HL-60 (cell line): ENCODE measurements at regions not wholly inside any gene's neighbourhood (a gene's known extent, or its start where the extent isn't known, plus 50 kb on each side); places are given as distances from the start of the nearest gene placed in this dataset.

Source experiments
- GABPA ChIP-seq: IDR thresholded peaks from 2 replicates; pipeline ENCODE4 v1.6.1; 2012; ENCODE audit warnings: low read depth
- POLR2AphosphoS5 ChIP-seq: IDR thresholded peaks from 2 replicates; pipeline ENCODE4 v1.6.1; 2012; ENCODE audit warnings: low read depth
- REST ChIP-seq: IDR thresholded peaks from 2 replicates; pipeline ENCODE4 v1.6.1; 2012; ENCODE audit warnings: low read depth; ENCODE audit not compliant: insufficient replicate concordance
- TF ChIP-seq, protein P1 (sequence below): IDR thresholded peaks from one replicate; pipeline ENCODE4 v1.5.1; 2011; ENCODE audit warnings: low read length, control low read depth, inconsistent platforms; ENCODE audit not compliant: insufficient read depth

- TF ChIP-seq POLR2AphosphoS5 (no peak), GABPA (no peak), REST (no peak)
- TF ChIP-seq, protein P1, sequence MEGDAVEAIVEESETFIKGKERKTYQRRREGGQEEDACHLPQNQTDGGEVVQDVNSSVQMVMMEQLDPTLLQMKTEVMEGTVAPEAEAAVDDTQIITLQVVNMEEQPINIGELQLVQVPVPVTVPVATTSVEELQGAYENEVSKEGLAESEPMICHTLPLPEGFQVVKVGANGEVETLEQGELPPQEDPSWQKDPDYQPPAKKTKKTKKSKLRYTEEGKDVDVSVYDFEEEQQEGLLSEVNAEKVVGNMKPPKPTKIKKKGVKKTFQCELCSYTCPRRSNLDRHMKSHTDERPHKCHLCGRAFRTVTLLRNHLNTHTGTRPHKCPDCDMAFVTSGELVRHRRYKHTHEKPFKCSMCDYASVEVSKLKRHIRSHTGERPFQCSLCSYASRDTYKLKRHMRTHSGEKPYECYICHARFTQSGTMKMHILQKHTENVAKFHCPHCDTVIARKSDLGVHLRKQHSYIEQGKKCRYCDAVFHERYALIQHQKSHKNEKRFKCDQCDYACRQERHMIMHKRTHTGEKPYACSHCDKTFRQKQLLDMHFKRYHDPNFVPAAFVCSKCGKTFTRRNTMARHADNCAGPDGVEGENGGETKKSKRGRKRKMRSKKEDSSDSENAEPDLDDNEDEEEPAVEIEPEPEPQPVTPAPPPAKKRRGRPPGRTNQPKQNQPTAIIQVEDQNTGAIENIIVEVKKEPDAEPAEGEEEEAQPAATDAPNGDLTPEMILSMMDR: no peak
These were observed 663.2 kb downstream of the ADGRL2 start for GRCh38 chr1:82463951-82464350.
